D721Med (cell line): ENCODE measurements at regions not wholly inside any gene's neighbourhood (a gene's known extent, or its start where the extent isn't known, plus 50 kb on each side); places are given as distances from the start of the nearest gene placed in this dataset.

Source experiments
- DNase-seq: peaks from one replicate; pipeline ENCODE4 v3.0.0; 2011; ENCODE audit warnings: low spot score; ENCODE audit not compliant: insufficient read length
- FAIRE-seq: peaks from 2 replicates; lab custom pipeline; 2011; peaks lifted over from hg19 to GRCh38; lab: Jason Lieb, UNC
- TF ChIP-seq, protein P1 (sequence below): IDR thresholded peaks from 2 replicates; pipeline ENCODE4 v1.5.1; 2012; ENCODE audit warnings: mild to moderate bottlenecking, control low read depth; ENCODE audit not compliant: insufficient read depth; ENCODE audit errors: missing control alignments

DNA sequence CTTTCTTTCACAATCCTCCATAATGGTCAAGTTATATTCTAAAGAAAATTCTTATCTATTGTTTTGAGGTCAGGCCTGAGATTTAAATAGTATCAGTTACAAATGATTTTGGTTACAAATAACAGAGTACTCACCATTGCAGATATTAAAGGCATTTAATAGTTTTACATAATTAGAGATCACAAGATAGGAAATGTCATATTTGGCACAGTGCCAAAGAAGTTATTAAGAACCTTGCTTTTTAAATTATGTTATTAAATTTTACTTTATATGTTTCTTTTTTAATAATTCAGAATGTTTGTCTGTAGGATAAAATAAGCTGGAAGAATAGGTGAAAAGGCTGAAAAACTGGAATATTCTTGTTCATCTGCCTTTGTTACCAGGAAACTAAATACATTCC is 1174.7 kb downstream of the PCDH18 start:
- FAIRE-seq (no peak), DNase-seq (no peak)
- TF ChIP-seq, protein P1, sequence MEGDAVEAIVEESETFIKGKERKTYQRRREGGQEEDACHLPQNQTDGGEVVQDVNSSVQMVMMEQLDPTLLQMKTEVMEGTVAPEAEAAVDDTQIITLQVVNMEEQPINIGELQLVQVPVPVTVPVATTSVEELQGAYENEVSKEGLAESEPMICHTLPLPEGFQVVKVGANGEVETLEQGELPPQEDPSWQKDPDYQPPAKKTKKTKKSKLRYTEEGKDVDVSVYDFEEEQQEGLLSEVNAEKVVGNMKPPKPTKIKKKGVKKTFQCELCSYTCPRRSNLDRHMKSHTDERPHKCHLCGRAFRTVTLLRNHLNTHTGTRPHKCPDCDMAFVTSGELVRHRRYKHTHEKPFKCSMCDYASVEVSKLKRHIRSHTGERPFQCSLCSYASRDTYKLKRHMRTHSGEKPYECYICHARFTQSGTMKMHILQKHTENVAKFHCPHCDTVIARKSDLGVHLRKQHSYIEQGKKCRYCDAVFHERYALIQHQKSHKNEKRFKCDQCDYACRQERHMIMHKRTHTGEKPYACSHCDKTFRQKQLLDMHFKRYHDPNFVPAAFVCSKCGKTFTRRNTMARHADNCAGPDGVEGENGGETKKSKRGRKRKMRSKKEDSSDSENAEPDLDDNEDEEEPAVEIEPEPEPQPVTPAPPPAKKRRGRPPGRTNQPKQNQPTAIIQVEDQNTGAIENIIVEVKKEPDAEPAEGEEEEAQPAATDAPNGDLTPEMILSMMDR: no peak

DNA sequence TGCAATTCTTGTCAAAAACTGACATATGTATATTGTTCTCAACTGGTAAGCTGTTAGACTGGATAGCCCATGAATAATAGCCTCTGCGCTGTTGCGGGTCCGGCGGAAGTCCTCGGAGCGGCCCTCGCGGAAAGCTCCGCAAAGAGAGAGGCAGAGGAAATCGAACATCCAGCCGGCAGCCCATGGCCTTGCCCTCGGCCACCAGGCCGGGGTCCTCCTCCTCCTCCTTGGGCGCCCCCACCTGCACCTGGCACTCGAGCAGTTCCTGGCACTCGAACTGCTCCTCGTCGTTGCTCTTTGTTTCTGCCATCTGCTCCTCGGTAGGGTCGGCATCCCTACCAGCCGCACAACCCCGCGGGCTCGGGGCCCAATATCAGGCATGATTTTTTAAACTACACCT is 1176.3 kb downstream of the PCDH18 start:
- TF ChIP-seq, protein P1: no peak
- FAIRE-seq (no peak), DNase-seq (no peak)

DNA sequence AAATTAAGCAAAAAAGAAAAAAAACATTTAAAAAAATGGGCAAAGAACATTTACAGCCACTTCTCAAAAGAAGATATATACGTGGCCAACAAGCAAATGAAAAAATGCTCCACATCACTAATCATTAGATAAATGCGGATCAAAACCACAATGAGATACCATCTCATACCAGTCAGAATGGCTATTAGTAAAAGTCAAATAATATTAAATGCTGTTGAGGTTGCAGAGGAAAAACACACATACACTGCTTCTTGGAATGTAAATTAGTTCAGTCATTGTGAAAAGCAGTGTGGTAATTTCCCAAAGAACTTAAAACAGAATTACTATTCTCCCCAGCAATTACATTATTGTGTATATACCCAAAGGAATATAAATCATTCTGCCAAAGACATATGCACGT is 1189.0 kb downstream of the PCDH18 start:
- FAIRE-seq: no peak
- TF ChIP-seq, protein P1: no peak
- DNase-seq: no peak

DNA sequence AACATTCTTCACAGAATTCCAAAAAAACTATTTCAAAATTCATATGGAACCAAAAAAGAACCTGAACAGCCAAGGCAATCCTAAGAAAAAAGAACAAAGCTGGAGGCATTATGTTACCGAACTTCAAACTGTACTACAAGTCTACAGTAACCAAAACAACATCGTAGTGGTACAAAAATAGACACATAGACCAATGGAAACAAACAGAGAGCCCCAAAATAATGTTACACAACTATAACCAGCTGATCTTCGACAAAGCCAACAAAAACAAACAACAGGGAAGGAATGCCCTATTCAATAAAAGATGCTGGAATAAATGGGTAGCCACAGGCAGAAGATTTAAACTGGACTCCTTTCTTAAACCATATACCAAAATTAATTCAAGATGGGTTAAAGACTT is 1189.6 kb downstream of the PCDH18 start:
- DNase-seq: no peak
- FAIRE-seq: no peak
- TF ChIP-seq, protein P1: no peak

DNA sequence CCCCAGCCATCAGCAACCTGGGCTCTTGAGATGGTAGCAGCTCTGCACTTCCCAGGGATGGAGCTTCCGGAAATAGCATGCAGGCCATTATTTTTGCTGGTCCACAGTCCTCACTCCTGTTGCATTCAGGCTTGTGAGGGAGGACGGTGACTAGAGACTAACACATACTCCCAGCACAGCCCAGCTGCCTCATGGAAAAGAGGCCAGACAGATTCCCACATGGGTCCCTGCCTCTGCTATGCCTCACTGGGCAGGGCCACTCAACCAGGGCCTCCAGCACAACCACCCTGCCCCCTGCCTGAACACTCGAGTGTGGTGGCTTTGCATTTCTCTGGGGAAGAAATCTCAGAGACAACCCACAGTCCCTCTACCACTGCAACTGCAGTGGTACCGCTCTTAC is 1195.1 kb downstream of the PCDH18 start:
- DNase-seq (no peak), FAIRE-seq (no peak)
- TF ChIP-seq, protein P1: no peak

DNA sequence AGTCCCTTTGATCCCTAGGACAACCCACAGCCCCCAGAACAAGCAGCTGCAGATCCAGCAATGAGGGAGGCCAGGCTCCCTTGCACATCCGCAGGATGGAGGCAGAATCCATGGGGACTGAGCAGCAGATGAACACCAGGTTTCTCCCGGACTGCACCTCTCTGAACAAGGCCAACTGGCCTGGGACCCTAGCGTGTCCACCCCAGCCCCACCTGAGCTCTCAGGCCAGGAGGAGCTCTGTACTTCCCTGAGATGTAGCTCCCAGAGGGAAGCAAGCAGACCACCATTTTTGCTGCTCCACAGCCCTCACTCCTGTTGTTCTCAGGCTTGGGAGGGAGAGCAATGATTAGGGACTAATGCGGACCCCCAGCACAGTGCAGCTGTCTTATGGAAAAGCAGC is 1195.8 kb downstream of the PCDH18 start:
- TF ChIP-seq, protein P1: no peak
- FAIRE-seq: no peak

DNA sequence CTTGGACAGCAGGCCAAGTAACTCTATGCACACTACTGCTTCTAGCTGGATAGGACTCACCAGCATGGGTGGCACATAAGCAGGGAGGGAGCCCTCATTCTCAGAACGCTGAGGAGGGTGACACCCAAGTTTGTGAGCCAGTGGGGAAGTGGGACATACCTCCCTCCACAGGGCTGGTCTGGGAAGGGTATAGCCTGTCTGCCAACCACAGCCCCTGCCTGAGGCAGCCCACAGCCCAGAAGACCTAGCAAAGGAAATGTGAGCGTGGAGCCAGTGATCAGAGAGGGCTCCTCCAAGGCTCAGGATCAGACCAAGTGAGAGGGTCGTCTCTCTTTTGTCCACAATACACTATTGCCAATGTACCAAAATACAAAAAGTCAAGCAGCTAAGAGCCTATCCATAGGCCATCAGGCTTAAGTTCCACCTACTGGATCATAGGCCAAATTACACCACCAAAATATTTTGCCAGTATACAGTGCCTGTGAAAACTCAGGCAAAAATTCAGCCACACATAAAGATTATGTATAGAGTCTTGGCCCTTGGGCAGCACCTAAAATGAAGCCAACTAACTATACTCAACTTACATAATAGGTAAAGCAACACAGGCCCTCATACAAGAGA is 1203.1 kb downstream of the PCDH18 start:
- no peak for FAIRE-seq
- DNase-seq: no peak
- TF ChIP-seq, protein P1: no peak

More for the DNA sequence above, 1195.8 kb downstream of the PCDH18 start:
- DNase-seq: no peak
